ENCODE measurements at regions not wholly inside any gene's neighbourhood (a gene's known extent, or its start where the extent isn't known, plus 50 kb on each side); places are given as distances from the start of the nearest gene placed in this dataset.

DNA sequence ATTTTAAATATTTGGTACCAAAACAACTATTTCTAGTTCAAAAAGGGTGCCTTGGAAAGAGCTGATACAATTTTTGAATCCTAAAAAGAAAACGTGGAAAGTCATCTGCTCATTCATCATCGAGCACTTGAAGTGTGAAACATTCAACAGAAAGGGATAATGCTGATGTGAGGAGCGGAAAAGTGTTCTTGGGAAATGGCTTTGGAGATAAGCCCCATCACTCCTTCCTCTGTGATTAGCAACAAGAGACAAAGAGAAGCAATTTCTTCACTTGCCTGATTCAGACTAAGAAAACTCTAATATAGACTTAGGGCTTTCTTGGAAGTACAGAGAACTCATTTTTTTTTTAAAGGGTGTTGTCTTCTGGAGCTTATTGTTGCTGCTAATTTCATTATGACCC lies 74.9 kb downstream of the C9orf152 start:
- H3K9me3 ChIP-seq (ENCODE audit: low read length) = no peaks in the 10 kb centered on the region
- H3K4me2 ChIP-seq (ENCODE audit: low read length) = no peak overlapping the region
- H3K4me1 ChIP-seq (ENCODE audit: insufficient read depth, low read length, severe bottlenecking) = peaks cover 55% of the 10 kb centered on the region
- H3K79me2 ChIP-seq (ENCODE audit: insufficient read depth, low read length) = peaks cover 49% of the 10 kb centered on the region
- no peak for TF ChIP-seq EZH2 (IDR thresholded peaks at IDR 0.05; ENCODE audit: borderline replicate concordance, low read length)
- TF ChIP-seq, protein P1, sequence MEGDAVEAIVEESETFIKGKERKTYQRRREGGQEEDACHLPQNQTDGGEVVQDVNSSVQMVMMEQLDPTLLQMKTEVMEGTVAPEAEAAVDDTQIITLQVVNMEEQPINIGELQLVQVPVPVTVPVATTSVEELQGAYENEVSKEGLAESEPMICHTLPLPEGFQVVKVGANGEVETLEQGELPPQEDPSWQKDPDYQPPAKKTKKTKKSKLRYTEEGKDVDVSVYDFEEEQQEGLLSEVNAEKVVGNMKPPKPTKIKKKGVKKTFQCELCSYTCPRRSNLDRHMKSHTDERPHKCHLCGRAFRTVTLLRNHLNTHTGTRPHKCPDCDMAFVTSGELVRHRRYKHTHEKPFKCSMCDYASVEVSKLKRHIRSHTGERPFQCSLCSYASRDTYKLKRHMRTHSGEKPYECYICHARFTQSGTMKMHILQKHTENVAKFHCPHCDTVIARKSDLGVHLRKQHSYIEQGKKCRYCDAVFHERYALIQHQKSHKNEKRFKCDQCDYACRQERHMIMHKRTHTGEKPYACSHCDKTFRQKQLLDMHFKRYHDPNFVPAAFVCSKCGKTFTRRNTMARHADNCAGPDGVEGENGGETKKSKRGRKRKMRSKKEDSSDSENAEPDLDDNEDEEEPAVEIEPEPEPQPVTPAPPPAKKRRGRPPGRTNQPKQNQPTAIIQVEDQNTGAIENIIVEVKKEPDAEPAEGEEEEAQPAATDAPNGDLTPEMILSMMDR (IDR thresholded peaks at IDR 0.05; ENCODE audit: low read length) = no peak
- H3K9ac ChIP-seq (ENCODE audit: low read length) = no peak overlapping the region
- H3K4me3 ChIP-seq (ENCODE audit: low read depth, low read length, poor library complexity, severe bottlenecking) = no peak overlapping the region
- H3K9me2 ChIP-seq (ENCODE audit: low read depth, low read length) = no peaks in the 10 kb centered on the region
- H3K27me3 ChIP-seq (ENCODE audit: insufficient read depth, low read length) = no peaks in the 10 kb centered on the region
- peaks cover 41% of the 10 kb centered on the region for H3K36me3 ChIP-seq (ENCODE audit: insufficient read depth, low read length)
- H4K20me1 ChIP-seq (ENCODE audit: insufficient read depth, low read length) = no peaks in the 10 kb centered on the region
- H2AFZ ChIP-seq (ENCODE audit: low read length) = no peak overlapping the region
- H3F3A ChIP-seq (ENCODE audit: insufficient read depth, low read length) = no peaks in the 10 kb centered on the region
- H3K27ac ChIP-seq (ENCODE audit: low read depth, low read length, poor library complexity, severe bottlenecking) = no peak overlapping the region

DNA sequence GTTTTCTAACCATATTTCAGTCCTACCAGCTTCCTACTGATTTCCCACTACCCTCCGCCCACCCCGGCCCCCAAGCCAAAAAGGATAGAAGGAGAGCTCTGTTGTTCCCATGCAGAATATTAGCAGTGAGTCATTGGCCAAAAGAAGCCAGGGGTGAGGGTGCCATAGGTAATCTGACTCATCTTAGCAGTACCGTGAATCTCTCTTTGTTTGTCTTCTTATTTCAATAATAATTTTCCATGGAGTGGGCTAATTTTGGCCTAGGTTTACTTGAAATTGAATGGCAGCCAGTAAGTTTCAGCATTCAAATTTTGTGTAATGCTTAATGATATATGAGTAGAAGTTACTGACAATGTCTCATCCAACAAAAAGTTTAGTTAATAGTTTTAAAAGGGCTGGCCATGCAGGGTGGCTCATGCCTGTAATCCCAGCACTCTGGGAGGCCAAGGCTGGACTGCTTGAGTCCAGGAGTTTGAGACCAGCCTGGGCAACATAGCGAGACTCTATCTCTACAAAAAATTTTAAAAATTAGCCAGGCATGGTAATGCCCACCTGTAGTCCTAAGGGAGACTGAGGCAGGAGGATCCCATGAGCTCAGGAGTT lies 74.2 kb downstream of the C9orf152 start:
- Histone ChIP-seq H4K20me1 (ENCODE audit: insufficient read depth, low read length) (no peaks in the 10 kb centered on the region), H3K36me3 (ENCODE audit: insufficient read depth, low read length) (peaks cover 47% of the 10 kb centered on the region), H2AFZ (ENCODE audit: low read length) (no peak overlapping the region), H3K27me3 (ENCODE audit: insufficient read depth, low read length) (no peaks in the 10 kb centered on the region), H3K4me1 (ENCODE audit: insufficient read depth, low read length, severe bottlenecking) (peaks cover 49% of the 10 kb centered on the region), H3K9ac (ENCODE audit: low read length) (no peak overlapping the region), H3K9me3 (ENCODE audit: low read length) (no peaks in the 10 kb centered on the region), H3K9me2 (ENCODE audit: low read depth, low read length) (no peaks in the 10 kb centered on the region), H3K4me3 (ENCODE audit: low read depth, low read length, poor library complexity, severe bottlenecking) (no peak overlapping the region), H3F3A (ENCODE audit: insufficient read depth, low read length) (no peaks in the 10 kb centered on the region), H3K4me2 (ENCODE audit: low read length) (no peak overlapping the region), H3K79me2 (ENCODE audit: insufficient read depth, low read length) (peaks cover 49% of the 10 kb centered on the region), H3K27ac (ENCODE audit: low read depth, low read length, poor library complexity, severe bottlenecking) (no peak overlapping the region)
- no peak for TF ChIP-seq EZH2 (IDR thresholded peaks at IDR 0.05; ENCODE audit: borderline replicate concordance, low read length)
- TF ChIP-seq, protein P1 (IDR thresholded peaks at IDR 0.05; ENCODE audit: low read length) = no peak

DNA sequence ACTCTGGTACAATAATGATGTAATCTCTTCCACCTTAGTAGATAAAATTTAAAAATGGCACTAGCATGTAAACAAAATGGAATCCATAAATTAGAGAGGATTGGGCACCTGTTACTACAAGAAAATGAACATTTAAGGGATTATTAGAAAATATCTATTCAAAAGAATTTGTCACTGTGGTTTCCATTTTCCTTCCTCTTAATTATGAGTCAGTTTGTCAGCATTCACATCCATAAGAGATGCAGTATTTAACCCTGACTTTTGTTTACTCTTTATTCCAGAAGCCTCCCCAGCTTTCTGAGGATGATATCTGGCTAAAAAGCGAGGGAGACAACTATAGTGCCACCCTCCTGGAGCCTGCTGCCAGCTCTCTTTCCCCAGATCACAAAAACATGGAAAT lies 72.1 kb downstream of the C9orf152 start:
- Histone ChIP-seq H2AFZ (ENCODE audit: low read length) (no peak overlapping the region), H4K20me1 (ENCODE audit: insufficient read depth, low read length) (no peaks in the 10 kb centered on the region), H3K4me1 (ENCODE audit: insufficient read depth, low read length, severe bottlenecking) (peaks cover 31% of the 10 kb centered on the region), H3K4me2 (ENCODE audit: low read length) (no peak overlapping the region), H3K36me3 (ENCODE audit: insufficient read depth, low read length) (peaks cover 66% of the 10 kb centered on the region), H3K9me3 (ENCODE audit: low read length) (no peaks in the 10 kb centered on the region), H3K9ac (ENCODE audit: low read length) (no peak overlapping the region), H3K9me2 (ENCODE audit: low read depth, low read length) (no peaks in the 10 kb centered on the region), H3K4me3 (ENCODE audit: low read depth, low read length, poor library complexity, severe bottlenecking) (no peak overlapping the region), H3K27me3 (ENCODE audit: insufficient read depth, low read length) (no peaks in the 10 kb centered on the region), H3K27ac (ENCODE audit: low read depth, low read length, poor library complexity, severe bottlenecking) (no peak overlapping the region), H3F3A (ENCODE audit: insufficient read depth, low read length) (no peaks in the 10 kb centered on the region), H3K79me2 (ENCODE audit: insufficient read depth, low read length) (peaks cover 48% of the 10 kb centered on the region)
- TF ChIP-seq EZH2 (IDR thresholded peaks at IDR 0.05; ENCODE audit: borderline replicate concordance, low read length) = no peak
- TF ChIP-seq, protein P1 (IDR thresholded peaks at IDR 0.05; ENCODE audit: low read length) = no peak
